HG02870 (cell line): ENCODE measurements at regions not wholly inside any gene's neighbourhood (a gene's known extent, or its start where the extent isn't known, plus 50 kb on each side); places are given as distances from the start of the nearest gene placed in this dataset.

Source experiments
- ATAC-seq: cut with Tn5 transposase; IDR thresholded peaks from one replicate; pipeline ENCODE4 v1.9.1; 2021; ENCODE audit warnings: mild to moderate bottlenecking, moderate library complexity; ENCODE audit not compliant: unreplicated experiment

- no peak for ATAC-seq
Measured at GRCh38 chr11:15859411-15859810, 496.9 kb downstream of the SOX6 start.

- no peak for ATAC-seq
Measured at GRCh38 chr11:15861256-15861655, 495.1 kb downstream of the SOX6 start.

DNA sequence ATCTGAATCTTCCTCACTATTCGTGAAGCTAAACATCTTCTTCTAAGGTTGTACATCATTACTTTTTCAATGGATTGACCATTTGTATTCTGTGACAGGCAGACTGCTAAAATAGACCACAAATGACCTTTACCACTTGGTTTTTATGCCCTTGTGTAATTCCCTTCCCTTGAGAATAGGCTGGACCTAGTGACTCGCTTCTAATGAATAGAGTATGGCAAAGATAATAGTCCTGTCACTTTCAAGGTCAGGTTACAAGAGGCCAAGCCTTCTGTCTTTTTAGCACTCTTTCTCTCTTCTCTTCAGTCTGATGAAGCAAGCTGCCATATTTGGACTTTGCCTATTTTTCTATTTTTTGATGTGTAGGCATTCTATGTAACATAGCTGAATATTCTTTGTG is 492.9 kb downstream of the SOX6 start:
- ATAC-seq, result no peak

- ATAC-seq, result no peak
Measured at GRCh38 chr11:15864026-15864805, 492.1 kb downstream of the SOX6 start.

- ATAC-seq, result no peak
Measured at GRCh38 chr11:15865212-15865987, 490.9 kb downstream of the SOX6 start.

DNA sequence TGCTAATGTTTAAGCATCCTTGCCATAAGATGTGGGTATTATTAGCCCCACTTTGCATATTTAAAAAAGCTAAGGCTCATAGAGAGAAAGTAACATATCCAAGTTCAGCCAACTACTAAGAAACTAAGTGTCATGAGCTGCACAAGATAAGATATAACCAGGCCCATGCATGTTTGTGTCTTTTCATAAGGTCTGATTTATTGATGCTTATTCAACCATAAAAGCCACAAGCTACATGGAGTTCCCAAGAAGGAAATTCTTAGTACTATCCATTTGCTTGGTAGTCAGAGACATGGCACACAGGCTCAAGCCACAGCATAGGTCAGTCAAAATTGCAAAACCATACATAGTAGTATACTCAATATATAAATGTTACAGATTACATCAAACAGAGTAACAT is 488.5 kb downstream of the SOX6 start:
- ATAC-seq, result no peak

DNA sequence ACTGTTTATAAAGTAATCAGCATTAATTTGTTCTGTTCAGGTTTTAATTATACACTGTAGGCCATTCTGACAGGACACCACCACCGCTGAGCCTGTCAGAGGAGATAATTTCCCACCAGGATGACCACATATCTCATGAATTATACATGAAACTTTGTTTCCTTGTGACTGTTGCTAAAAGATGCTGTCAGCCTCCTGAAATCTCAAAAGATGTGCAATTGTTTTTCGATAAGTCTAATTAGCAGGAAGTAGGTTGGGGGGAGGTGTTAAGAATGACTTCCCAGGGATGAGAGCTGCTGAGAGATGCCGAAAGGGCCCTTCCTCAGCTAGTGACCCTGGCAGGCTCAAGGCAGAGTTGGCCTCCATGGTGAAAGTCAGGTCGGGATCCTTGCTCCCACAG is 485.4 kb downstream of the SOX6 start:
- ATAC-seq, result no peak

DNA sequence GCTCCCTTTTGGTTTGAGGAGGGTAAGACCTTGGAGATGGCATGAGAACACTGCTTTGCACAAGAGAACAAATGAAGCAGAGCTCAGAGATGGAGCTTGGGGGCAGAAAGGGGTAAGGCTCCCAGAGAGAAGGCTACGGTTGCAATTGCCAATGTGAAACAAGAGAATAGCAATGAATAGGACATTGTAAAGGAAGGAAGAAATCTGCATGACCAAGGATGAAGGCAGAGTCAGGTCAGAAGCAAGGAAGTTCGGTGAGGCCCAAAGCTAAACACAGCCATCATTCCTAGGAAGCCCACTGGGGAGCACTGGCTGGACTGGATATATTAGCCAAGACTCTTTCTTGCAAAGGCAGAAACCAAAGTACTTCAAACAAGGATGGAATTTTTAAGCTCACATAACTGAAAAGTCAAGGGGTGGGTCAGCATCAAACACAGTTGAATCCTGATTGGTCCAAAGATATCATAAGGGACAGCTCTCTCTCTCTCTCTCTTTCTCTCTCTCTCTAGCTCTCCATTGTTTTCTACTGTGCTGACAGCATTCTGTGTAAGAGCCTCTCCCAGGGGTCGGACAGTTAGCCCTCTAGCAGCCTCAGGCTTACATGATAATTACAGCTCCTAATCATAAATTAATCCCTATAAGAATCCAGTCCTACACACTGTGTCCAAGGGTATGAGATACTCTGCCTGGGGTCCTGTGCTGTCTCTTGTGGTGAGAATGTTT is 484.3 kb downstream of the SOX6 start:
- no peak for ATAC-seq

- ATAC-seq, result no peak
Measured at GRCh38 chr11:15873501-15873900, 482.8 kb downstream of the SOX6 start.

DNA sequence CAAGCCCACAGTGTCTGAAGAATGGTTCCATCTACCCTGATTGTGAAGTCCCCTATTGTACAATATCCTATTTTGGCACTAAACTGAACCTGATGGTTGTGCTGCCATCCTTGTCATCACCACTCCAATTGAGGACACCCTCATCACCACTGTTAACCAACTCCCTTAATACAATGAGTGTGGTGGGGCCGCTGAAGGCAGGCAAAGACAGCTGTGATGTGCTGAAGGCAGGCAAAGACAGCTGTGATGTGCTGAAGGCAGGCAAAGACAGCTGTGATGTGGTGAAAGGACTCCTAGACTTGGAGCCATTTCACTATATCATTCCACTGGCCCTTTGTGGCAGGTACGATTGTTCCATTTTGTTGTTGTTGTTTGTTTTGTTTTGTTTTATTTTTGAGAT is 481.6 kb downstream of the SOX6 start:
- ATAC-seq, result no peak

DNA sequence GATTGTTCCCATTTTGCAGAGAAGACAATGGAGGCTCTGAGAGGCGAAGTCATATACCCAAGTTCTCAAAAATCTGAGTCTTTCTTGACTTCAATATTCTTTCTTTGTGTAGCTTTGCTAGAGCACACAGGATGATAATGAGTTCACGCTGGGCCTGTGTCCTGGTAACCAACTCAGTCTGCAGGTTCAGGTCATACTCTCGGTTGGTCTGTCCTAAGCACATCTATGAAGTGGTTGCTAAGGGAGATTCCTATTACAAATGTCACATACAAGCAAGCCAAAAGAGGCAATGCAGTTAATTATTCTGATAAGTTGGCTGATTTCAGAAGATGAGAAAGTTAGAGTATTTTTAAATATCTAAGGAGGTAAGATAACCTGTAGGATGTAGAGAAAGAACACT is 481.0 kb downstream of the SOX6 start:
- ATAC-seq, result no peak

DNA sequence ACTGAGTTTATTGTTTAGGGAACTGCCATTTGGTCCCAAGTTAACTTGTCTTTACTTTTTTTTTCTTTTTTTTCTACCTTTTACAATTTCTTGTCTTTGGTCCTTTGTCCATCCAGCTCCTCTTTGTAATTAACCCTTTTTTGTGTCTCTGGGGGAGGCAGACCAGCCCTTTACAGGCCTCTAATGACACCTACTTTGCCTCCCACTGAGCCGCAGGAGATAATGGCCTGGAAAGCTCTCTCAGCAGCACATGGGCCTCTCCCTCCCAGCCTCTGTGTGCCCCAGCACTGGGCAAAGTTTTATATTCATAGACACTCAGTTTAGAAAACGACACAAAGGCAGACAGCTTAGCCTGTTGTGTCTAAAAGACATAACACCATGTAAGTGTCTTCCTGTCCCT is 480.4 kb downstream of the SOX6 start:
- no peak for ATAC-seq

- ATAC-seq, result peak; percentile 81
Measured at GRCh38 chr11:15878756-15879155, 477.6 kb downstream of the SOX6 start.

DNA sequence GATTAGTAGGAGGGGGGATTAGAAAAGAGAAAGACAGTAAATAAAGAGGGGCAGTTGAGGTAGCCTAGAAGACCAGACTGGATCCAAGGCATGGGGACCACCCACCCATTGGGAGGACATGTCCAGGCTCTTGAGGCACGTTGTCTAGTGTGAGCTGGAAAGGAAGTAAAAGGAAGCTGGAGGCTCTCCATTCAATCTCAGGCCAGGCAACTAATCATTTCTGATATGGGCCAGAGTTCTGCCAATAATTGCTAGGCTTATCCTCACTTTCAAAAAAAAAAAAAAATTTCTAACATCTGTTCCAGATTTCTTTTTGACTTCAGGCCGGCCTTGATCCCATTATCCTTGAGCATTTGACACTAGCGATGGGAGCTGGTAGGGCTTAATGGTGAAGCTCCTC is 476.1 kb downstream of the SOX6 start:
- ATAC-seq, result no peak

DNA sequence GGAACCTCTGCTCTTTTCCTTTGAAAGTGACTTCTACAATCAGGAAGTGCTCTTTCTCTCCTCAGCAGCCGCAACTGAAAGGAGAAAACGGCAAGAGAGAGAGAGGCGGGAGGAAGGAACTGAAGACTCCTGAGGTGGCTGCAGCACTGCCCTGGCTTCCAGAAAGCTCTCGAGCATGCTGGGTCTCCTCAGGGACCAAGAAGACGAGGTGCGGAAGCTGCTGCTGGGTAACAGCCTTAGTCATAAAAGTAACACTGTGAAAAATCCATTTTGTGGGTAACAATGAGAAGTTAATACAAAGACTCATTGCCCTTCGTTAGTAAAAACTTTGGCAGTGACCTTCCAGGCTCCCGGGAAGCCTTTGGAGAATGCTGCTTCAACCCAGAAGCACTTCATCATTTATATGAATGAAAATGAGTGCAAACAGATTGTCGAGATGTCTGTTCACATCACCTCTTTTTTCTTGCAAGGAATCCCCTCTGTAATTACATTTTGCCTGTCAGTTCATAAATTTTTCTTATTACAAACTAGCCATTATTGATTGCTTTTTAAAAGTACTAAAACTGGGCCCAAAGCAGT is 473.4 kb downstream of the SOX6 start:
- ATAC-seq, result no peak

GRCh38 chr11:15883455-15883920 is 472.9 kb downstream of the SOX6 start:
- no peak for ATAC-seq

GRCh38 chr11:15884141-15884540 is 472.2 kb downstream of the SOX6 start:
- no peak for ATAC-seq

DNA sequence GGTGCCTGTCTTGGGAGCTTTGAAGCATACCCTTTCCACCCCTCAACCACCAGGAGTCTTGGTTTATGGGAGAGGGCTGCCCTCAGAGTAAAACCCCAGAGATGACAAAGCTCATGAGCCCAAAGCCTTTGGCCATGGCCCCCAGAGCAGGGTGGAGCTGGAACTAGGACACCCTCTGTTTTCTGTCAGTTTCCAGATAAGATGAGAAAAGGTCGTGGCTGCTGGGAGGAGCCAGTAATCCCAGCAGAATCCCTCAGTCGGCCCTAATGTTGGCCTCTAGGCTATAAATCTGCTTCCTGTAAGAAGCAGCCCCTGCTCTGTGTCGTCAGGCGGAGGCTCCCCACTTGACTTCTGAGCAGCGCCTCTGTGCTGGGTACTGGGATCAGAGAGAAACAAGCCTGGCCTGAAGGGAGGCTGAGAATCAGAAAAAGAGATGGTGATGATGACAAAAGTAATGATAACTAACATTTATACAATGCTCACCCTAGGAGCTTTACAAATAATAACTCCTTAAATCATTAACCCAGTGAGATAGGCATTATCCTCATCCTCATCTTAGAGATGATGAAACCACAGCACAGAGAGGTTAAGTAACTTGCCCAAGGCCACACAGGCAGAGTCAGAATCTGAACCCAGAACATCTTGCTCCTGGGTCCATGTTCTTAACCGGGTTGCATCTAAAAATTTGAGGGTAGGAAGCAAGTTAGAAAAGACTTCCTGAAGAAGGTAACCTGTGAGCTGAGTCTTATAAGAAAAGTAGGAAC is 471.4 kb downstream of the SOX6 start:
- ATAC-seq, result no peak

GRCh38 chr11:15885854-15886253 is 470.5 kb downstream of the SOX6 start:
- no peak for ATAC-seq

GRCh38 chr11:15886299-15886698 is 470.0 kb downstream of the SOX6 start:
- no peak for ATAC-seq

DNA sequence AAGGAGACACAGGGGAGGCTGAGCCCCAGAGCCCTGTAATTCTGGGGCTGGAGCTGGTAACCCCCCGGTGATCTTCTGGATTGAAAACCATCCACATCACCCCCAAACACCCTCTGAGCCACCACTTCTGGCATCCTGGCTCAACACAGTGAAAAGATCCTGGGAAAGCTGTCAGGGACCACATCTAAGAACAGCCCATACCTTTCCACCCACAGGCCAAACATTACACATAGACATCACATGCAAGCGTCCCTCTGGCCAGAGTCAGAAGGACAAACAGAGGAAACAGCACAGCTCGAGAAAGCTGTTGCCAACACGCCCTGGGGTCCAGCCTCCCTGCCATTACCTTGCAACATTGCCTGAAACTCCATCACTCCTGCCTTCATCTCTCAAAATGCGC is 469.5 kb downstream of the SOX6 start:
- no peak for ATAC-seq
